ENCODE measurements at regions not wholly inside any gene's neighbourhood (a gene's known extent, or its start where the extent isn't known, plus 50 kb on each side); places are given as distances from the start of the nearest gene placed in this dataset.

GRCh38 chr4:180565856-180566431 is 1677.3 kb upstream of the TENM3 start:
- no peak for DNase-seq

- DNase-seq, result no peak
Observed at GRCh38 chr4:180566492-180566891, 1676.7 kb upstream of the TENM3 start.

- DNase-seq, result no peak
Observed at GRCh38 chr4:180567080-180567479, 1676.1 kb upstream of the TENM3 start.

GRCh38 chr4:180571516-180572055 is 1671.6 kb upstream of the TENM3 start:
- DNase-seq, result no peak

GRCh38 chr4:180578175-180578574 is 1665.0 kb upstream of the TENM3 start:
- DNase-seq, result no peak

GRCh38 chr4:180581061-180581460 is 1662.1 kb upstream of the TENM3 start:
- no peak for DNase-seq

- DNase-seq, result no peak
Observed at GRCh38 chr4:180587379-180587778, 1655.8 kb upstream of the TENM3 start.

GRCh38 chr4:180589575-180589974 is 1653.6 kb upstream of the TENM3 start:
- DNase-seq, result no peak

GRCh38 chr4:180596888-180597483 is 1646.2 kb upstream of the TENM3 start:
- no peak for DNase-seq

- no peak for DNase-seq
Observed at GRCh38 chr4:180598281-180598680, 1644.9 kb upstream of the TENM3 start.

- no peak for DNase-seq
Observed at GRCh38 chr4:180603791-180604190, 1639.4 kb upstream of the TENM3 start.

- no peak for DNase-seq
Observed at GRCh38 chr4:180610324-180610723, 1632.9 kb upstream of the TENM3 start.

- DNase-seq, result no peak
Observed at GRCh38 chr4:180615746-180616145, 1627.5 kb upstream of the TENM3 start.

- no peak for DNase-seq
Observed at GRCh38 chr4:180617196-180617595, 1626.0 kb upstream of the TENM3 start.

- no peak for DNase-seq
Observed at GRCh38 chr4:180618396-180618795, 1624.8 kb upstream of the TENM3 start.

GRCh38 chr4:180619440-180619839 is 1623.8 kb upstream of the TENM3 start:
- DNase-seq, result no peak

GRCh38 chr4:180622254-180622653 is 1620.9 kb upstream of the TENM3 start:
- DNase-seq, result no peak

GRCh38 chr4:180625653-180626052 is 1617.5 kb upstream of the TENM3 start:
- no peak for DNase-seq

- no peak for DNase-seq
Observed at GRCh38 chr4:180630012-180630665, 1613.1 kb upstream of the TENM3 start.

GRCh38 chr4:180634306-180634705 is 1608.9 kb upstream of the TENM3 start:
- no peak for DNase-seq

- no peak for DNase-seq
Observed at GRCh38 chr4:180635281-180635680, 1607.9 kb upstream of the TENM3 start.

GRCh38 chr4:180636696-180637404 is 1606.4 kb upstream of the TENM3 start:
- no peak for DNase-seq

- DNase-seq, result no peak
Observed at GRCh38 chr4:180637616-180638015, 1605.6 kb upstream of the TENM3 start.

GRCh38 chr4:180640193-180640592 is 1603.0 kb upstream of the TENM3 start:
- DNase-seq, result no peak
